ENCODE measurements at regions not wholly inside any gene's neighbourhood (a gene's known extent, or its start where the extent isn't known, plus 50 kb on each side); places are given as distances from the start of the nearest gene placed in this dataset.

DNA sequence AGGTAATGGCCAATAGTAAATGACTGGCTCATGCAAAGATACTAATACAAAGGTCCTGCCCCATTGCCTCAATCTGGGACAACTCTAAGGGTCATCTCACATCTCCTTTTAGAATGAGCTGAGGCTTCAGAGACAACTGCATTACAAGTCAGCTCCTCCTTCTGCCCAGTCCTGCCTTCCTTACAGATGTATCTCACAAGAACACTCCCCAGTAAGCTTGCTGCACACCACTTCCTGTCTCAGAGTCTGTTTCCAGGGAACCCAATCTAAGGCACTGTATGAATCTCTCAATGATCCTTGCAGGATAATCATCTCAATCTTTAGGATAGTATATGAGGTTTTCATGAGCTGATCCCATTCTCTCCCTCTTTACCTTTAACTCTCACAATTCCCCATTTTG lies 57.8 kb upstream of the ZDHHC17 start:
- peak overlapping the region in 7 of 11 experiments; percentile 70 to 74 (median 72); a peak in 6 of 22 replicates for H3K27ac ChIP-seq
- no peaks in the 10 kb centered on the region for H4K20me1 ChIP-seq
- no peak overlapping the region for H3K4me3 ChIP-seq
- peak overlapping the region; percentile 55 to 84 (median 72) for H3K4me2 ChIP-seq
- H3K36me3 ChIP-seq: no peaks in the 10 kb centered on the region
- no peaks in the 10 kb centered on the region for H3K9me3 ChIP-seq (replicated peaks in 1 of 11)
- no peak for TF ChIP-seq Cebpa-rat (IDR thresholded peaks at IDR 0.05)
- H3K4me1 ChIP-seq: peaks cover 51 to 62% (median 60%) of the 10 kb centered on the region in 10 experiments
- H3K9ac ChIP-seq: no peak overlapping the region
- H3K27me3 ChIP-seq: no peaks in the 10 kb centered on the region

GRCh38 chr12:76706761-76707160 lies 57.2 kb upstream of the ZDHHC17 start:
- H3K4me3 ChIP-seq: no peak overlapping the region
- peak overlapping the region in 5 of 11 experiments; percentile 43 to 81 (median 76); a peak in 7 of 22 replicates for H3K4me2 ChIP-seq
- no peaks in the 10 kb centered on the region for H3K9me3 ChIP-seq (replicated peaks in 1 of 11)
- no peak overlapping the region for H3K9ac ChIP-seq
- no peak for TF ChIP-seq Cebpa-rat (IDR thresholded peaks at IDR 0.05)
- H3K36me3 ChIP-seq: no peaks in the 10 kb centered on the region
- H3K4me1 ChIP-seq: peaks cover 47 to 56% (median 54%) of the 10 kb centered on the region in 10 experiments
- H3K27ac ChIP-seq: peak overlapping the region in 1 of 11 experiments; percentile 70; a peak in 1 of 22 replicates
- H4K20me1 ChIP-seq: no peaks in the 10 kb centered on the region
- no peaks in the 10 kb centered on the region for H3K27me3 ChIP-seq

DNA sequence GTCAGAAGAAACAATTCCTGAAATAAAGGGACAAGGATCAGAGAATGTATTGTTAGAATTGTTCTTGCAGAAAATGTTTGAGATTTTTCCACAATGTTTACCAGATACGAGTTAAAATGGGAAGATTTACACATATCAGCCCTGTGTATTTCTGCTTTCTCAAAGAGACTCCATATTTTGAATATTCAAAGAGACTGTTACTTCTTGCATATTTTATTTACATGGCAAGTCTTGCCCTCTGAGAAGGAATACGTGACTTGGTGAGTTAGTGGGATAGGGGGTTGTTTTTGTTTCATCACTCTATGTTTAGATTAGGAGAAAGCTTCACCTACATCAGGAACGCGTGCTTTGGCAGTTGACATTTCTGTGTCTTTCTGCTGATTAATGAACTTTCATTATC lies 56.1 kb upstream of the ZDHHC17 start:
- Histone ChIP-seq H3K9me3 (replicated peaks in 1 of 11) (no peaks in the 10 kb centered on the region), H3K4me1 (peaks cover 38 to 46% (median 44%) of the 10 kb centered on the region in 10 experiments), H3K36me3 (no peaks in the 10 kb centered on the region), H3K4me3 (no peak overlapping the region), H3K27me3 (no peaks in the 10 kb centered on the region), H3K4me2 (no peak overlapping the region), H4K20me1 (no peaks in the 10 kb centered on the region), H3K27ac (no peak overlapping the region), H3K9ac (no peak overlapping the region)
- no peak for TF ChIP-seq Cebpa-rat (IDR thresholded peaks at IDR 0.05)

DNA sequence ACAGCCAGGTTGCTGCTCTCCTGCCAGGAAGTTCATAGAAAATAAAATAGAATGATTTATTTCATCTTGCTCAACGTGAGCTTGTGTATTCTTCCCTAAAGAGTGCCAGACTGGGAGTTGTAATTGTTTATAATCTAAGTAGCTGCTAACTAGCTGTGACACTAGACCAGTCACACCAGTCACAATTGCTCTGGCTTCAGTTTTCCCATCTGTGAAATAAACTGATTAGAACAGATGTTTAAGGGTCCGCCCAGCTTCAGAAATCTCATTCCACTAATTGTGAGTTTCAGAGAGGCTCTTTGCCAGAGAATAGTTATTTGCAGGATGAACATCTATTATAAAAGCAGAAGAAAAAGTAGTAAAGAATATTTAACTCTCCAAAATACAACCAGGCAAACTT lies 55.6 kb upstream of the ZDHHC17 start:
- no peaks in the 10 kb centered on the region for H3K36me3 ChIP-seq
- no peak overlapping the region for H3K27ac ChIP-seq
- TF ChIP-seq Cebpa-rat (IDR thresholded peaks at IDR 0.05): no peak

DNA sequence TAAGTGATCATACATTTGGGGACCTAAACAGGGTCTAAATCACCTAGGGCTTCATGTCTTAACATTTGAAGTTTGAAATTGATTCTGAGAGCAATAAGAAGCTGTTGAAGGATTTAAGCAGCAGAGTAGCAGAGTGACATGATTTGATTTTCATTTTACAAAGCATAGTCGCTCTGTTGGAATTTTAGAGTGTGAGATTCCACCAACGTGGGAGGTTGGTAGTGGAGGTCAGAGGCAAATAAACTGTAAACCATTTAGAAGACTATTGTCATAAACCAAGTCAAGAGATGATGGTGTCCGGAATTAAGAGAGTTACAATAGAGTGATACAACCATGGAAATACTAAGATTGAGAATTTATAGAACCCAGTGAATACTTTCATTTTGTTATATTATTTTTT lies 52.7 kb upstream of the ZDHHC17 start:
- H3K9ac ChIP-seq: no peak overlapping the region
- H3K27ac ChIP-seq: no peak overlapping the region
- TF ChIP-seq Cebpa-rat (IDR thresholded peaks at IDR 0.05): no peak
- H3K27me3 ChIP-seq: no peaks in the 10 kb centered on the region
- peaks cover 3 to 23% (median 11%) of the 10 kb centered on the region in 10 experiments for H3K4me1 ChIP-seq
- H3K9me3 ChIP-seq (replicated peaks in 1 of 11): no peaks in the 10 kb centered on the region
- no peaks in the 10 kb centered on the region for H3K36me3 ChIP-seq
- H3K4me3 ChIP-seq: no peak overlapping the region
- no peak overlapping the region for H3K4me2 ChIP-seq
- no peaks in the 10 kb centered on the region for H4K20me1 ChIP-seq

More for the DNA sequence above, 55.6 kb upstream of the ZDHHC17 start:
- no peaks in the 10 kb centered on the region for H4K20me1 ChIP-seq
- H3K27me3 ChIP-seq: no peaks in the 10 kb centered on the region
- H3K4me2 ChIP-seq: no peak overlapping the region
- no peak overlapping the region for H3K9ac ChIP-seq
- no peaks in the 10 kb centered on the region for H3K9me3 ChIP-seq (replicated peaks in 1 of 11)
- H3K4me1 ChIP-seq: peaks cover 32 to 40% (median 39%) of the 10 kb centered on the region in 10 experiments
- H3K4me3 ChIP-seq: no peak overlapping the region

DNA sequence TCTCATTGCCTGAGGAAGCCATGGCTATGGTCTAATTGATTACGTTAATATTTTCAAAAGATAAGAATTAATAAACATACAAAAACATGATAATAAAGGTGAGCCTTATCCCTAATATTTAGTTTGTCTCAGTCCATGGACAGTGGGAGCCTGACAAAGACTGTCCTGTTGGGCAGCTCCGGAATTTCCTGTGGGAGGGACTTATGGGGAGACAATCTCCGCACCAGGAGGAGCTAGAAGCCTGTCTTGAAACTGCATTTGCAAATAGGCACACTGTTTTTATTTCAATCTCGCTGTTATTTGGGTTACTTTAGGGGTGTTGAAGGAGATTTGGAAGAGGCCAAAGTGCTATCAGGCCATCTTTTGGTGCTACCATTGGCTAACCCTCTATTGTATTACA lies 50.8 kb upstream of the ZDHHC17 start:
- no peak for TF ChIP-seq Cebpa-rat (IDR thresholded peaks at IDR 0.05)
- Histone ChIP-seq H3K27ac (no peak overlapping the region), H3K9me3 (replicated peaks in 1 of 11) (no peaks in the 10 kb centered on the region), H3K4me1 (peaks cover 0 to 13% (median 6%) of the 10 kb centered on the region in 10 experiments; a peak in 5 of 20 replicates), H3K4me3 (no peak overlapping the region), H3K9ac (no peak overlapping the region), H3K36me3 (no peaks in the 10 kb centered on the region), H3K4me2 (no peak overlapping the region), H4K20me1 (no peaks in the 10 kb centered on the region), H3K27me3 (no peaks in the 10 kb centered on the region)

DNA sequence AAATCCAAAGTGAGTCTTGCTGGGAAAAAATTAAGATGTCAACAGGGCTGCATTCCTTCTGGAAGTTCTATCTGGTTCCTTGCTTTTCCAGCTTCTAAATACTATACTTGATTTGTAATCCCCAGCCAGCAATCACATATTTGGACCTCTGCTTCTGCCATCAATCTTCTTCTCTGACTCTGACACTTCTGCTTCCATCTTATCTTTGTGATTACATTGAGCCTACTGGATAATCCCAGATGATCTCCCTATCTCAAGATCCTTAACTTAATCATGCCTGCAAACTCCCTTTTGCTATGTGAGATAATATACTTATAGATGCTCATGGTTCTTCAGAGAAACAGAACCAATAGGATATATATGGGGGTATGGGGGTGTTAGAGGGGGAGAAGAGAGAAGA lies 49.9 kb upstream of the ZDHHC17 start:
- Histone ChIP-seq H3K4me2 (no peak overlapping the region), H3K27ac (no peak overlapping the region), H4K20me1 (no peaks in the 10 kb centered on the region), H3K9ac (no peak overlapping the region), H3K9me3 (replicated peaks in 1 of 11) (no peaks in the 10 kb centered on the region), H3K4me3 (no peak overlapping the region), H3K36me3 (no peaks in the 10 kb centered on the region), H3K27me3 (no peaks in the 10 kb centered on the region), H3K4me1 (peaks cover 0 to 13% (median 6%) of the 10 kb centered on the region in 10 experiments; a peak in 5 of 20 replicates)
- TF ChIP-seq Cebpa-rat (IDR thresholded peaks at IDR 0.05): no peak
